ENCODE measurements at regions not wholly inside any gene's neighbourhood (a gene's known extent, or its start where the extent isn't known, plus 50 kb on each side); places are given as distances from the start of the nearest gene placed in this dataset.

- Histone ChIP-seq H3K9me3 (ENCODE audit: control insufficient read depth in 4 of 4, low read length in 3 of 4) (no peaks in the 10 kb centered on the region), H3K4me3 (ENCODE audit: low read depth in 1 of 3, low read length in 3 of 3) (no peak overlapping the region), H3K27ac (ENCODE audit: low read depth in 1 of 2, low read length in 2 of 2) (no peak overlapping the region), H3K9ac (ENCODE audit: low read depth in 1 of 2, low read length in 2 of 2) (no peak overlapping the region), H3K27me3 (ENCODE audit: control insufficient read depth in 4 of 4, insufficient read depth in 4 of 4, low read length in 3 of 4) (no peaks in the 10 kb centered on the region), H3K4me1 (ENCODE audit: control insufficient read depth in 4 of 4, insufficient read depth in 4 of 4, low read length in 3 of 4) (peaks cover 0 to 1% (median 0%) of the 10 kb centered on the region in 4 donors), H3K36me3 (ENCODE audit: control insufficient read depth in 4 of 4, insufficient read depth in 3 of 4, low read depth in 1 of 4, low read length in 3 of 4) (no peaks in the 10 kb centered on the region)
- WGBS: 81% methylated on average over 4 of the region's 4 CpGs
- no peak for DNase-seq (ENCODE audit: low spot score)
- TF ChIP-seq HNF4A (conservative IDR thresholded peaks at IDR 0.05) (no peak), CTCF (IDR thresholded peaks at IDR 0.05; ENCODE audit: low read depth, low read length, missing input control) (no peak), ZBTB33 (IDR thresholded peaks at IDR 0.05) (no peak), JUND (IDR thresholded peaks at IDR 0.05) (no peak), FOXA2 (IDR thresholded peaks at IDR 0.05) (no peak), ATF3 (IDR thresholded peaks at IDR 0.05) (no peak), HNF4G (IDR thresholded peaks at IDR 0.05) (no peak), TAF1 (conservative IDR thresholded peaks at IDR 0.05) (no peak), EGR1 (IDR thresholded peaks at IDR 0.05; ENCODE audit: low read depth in 2 of 2) (no peak), REST (IDR thresholded peaks at IDR 0.05) (no peak), RAD21 (IDR thresholded peaks at IDR 0.05) (no peak)
These were observed 178.8 kb downstream of the ETS2 start for GRCh38 chr21:38984568-38984967.

GRCh38 chr21:38983560-38983959, 177.8 kb downstream of the ETS2 start:
- no peak overlapping the region for H3K4me3 ChIP-seq (ENCODE audit: low read depth in 1 of 3, low read length in 3 of 3)
- no peak overlapping the region for H3K27ac ChIP-seq (ENCODE audit: low read depth in 1 of 2, low read length in 2 of 2)
- H3K9me3 ChIP-seq (ENCODE audit: control insufficient read depth in 4 of 4, low read length in 3 of 4): no peaks in the 10 kb centered on the region
- no peak for TF ChIP-seq HNF4A (conservative IDR thresholded peaks at IDR 0.05)
- TF ChIP-seq REST (IDR thresholded peaks at IDR 0.05): no peak
- TF ChIP-seq RAD21 (IDR thresholded peaks at IDR 0.05): no peak
- no peak for TF ChIP-seq RXRA (IDR thresholded peaks at IDR 0.05)
- TF ChIP-seq NR2F2 (IDR thresholded peaks at IDR 0.05): no peak
- TF ChIP-seq MAX (IDR thresholded peaks at IDR 0.05): no peak
- no peak for TF ChIP-seq ATF3 (IDR thresholded peaks at IDR 0.05)
- TF ChIP-seq SP1 (IDR thresholded peaks at IDR 0.05): no peak
- TF ChIP-seq FOXA2 (IDR thresholded peaks at IDR 0.05): no peak
- no peak for TF ChIP-seq TAF1 (conservative IDR thresholded peaks at IDR 0.05)
- no peak for TF ChIP-seq GABPA (IDR thresholded peaks at IDR 0.05 in 1 of 2, conservative IDR thresholded peaks at IDR 0.05 in 1 of 2)
- 87% methylated on average over 10 of the region's 10 CpGs for WGBS
- H3K36me3 ChIP-seq (ENCODE audit: control insufficient read depth in 4 of 4, insufficient read depth in 3 of 4, low read depth in 1 of 4, low read length in 3 of 4): no peaks in the 10 kb centered on the region
- H3K9ac ChIP-seq (ENCODE audit: low read depth in 1 of 2, low read length in 2 of 2): no peak overlapping the region
- no peak for DNase-seq (ENCODE audit: low spot score)
- H3K27me3 ChIP-seq (ENCODE audit: control insufficient read depth in 4 of 4, insufficient read depth in 4 of 4, low read length in 3 of 4): no peaks in the 10 kb centered on the region
- H3K4me1 ChIP-seq (ENCODE audit: control insufficient read depth in 4 of 4, insufficient read depth in 4 of 4, low read length in 3 of 4): peaks cover 0 to 1% (median 0%) of the 10 kb centered on the region in 4 donors
